ENCODE measurements at regions not wholly inside any gene's neighbourhood (a gene's known extent, or its start where the extent isn't known, plus 50 kb on each side); places are given as distances from the start of the nearest gene placed in this dataset.

- DNase-seq (ENCODE audit: low read depth in 2 of 2): no peak
Observed at GRCh38 chr1:224486801-224487583, 52.4 kb upstream of the WDR26 start.

GRCh38 chr1:224488806-224489499 is 54.4 kb upstream of the WDR26 start:
- DNase-seq (ENCODE audit: low read depth in 2 of 2): no peak

- DNase-seq (ENCODE audit: low read depth in 2 of 2): no peak
Observed at GRCh38 chr1:224489534-224490365, 55.2 kb upstream of the WDR26 start.

- DNase-seq (ENCODE audit: low read depth in 2 of 2): no peak
Observed at GRCh38 chr1:224490549-224491537, 56.2 kb upstream of the WDR26 start.

GRCh38 chr1:224492015-224492414 is 57.4 kb upstream of the WDR26 start:
- DNase-seq (ENCODE audit: low read depth in 2 of 2): no peak

- DNase-seq (ENCODE audit: low read depth in 2 of 2): no peak
Observed at GRCh38 chr1:224492632-224493031, 58.0 kb upstream of the WDR26 start.

- DNase-seq (ENCODE audit: low read depth in 2 of 2): no peak
Observed at GRCh38 chr1:224493269-224493668, 58.7 kb upstream of the WDR26 start.

GRCh38 chr1:224494343-224494742 is 59.7 kb upstream of the WDR26 start:
- DNase-seq (ENCODE audit: low read depth in 2 of 2): no peak

- DNase-seq (ENCODE audit: low read depth in 2 of 2): no peak
Observed at GRCh38 chr1:224495866-224496265, 61.3 kb upstream of the WDR26 start.

- DNase-seq (ENCODE audit: low read depth in 2 of 2): no peak
Observed at GRCh38 chr1:224496826-224497225, 62.2 kb upstream of the WDR26 start.

GRCh38 chr1:224497714-224498573 is 63.3 kb upstream of the WDR26 start:
- DNase-seq (ENCODE audit: low read depth in 2 of 2): peak; percentile 64 to 71

GRCh38 chr1:224498574-224499170 is 64.1 kb upstream of the WDR26 start:
- no peak for DNase-seq (ENCODE audit: low read depth in 2 of 2)

- DNase-seq (ENCODE audit: low read depth in 2 of 2): no peak
Observed at GRCh38 chr1:224499204-224499603, 64.6 kb upstream of the WDR26 start.

- DNase-seq (ENCODE audit: low read depth in 2 of 2): no peak
Observed at GRCh38 chr1:224500796-224501195, 66.2 kb upstream of the WDR26 start.

- DNase-seq (ENCODE audit: low read depth in 2 of 2): no peak
Observed at GRCh38 chr1:224501836-224502235, 67.2 kb upstream of the WDR26 start.

- no peak for DNase-seq (ENCODE audit: low read depth in 2 of 2)
Observed at GRCh38 chr1:224502459-224503160, 68.0 kb upstream of the WDR26 start.

GRCh38 chr1:224503161-224504118 is 68.8 kb upstream of the WDR26 start:
- DNase-seq (ENCODE audit: low read depth in 2 of 2): no peak

Data from fibroblast of skin of left quadriceps (primary cell).